ENCODE measurements at regions not wholly inside any gene's neighbourhood (a gene's known extent, or its start where the extent isn't known, plus 50 kb on each side); places are given as distances from the start of the nearest gene placed in this dataset.
"Not testable (repeated sequence)": the region's sequence is repeated elsewhere in the genome, so short reads cannot be mapped to it uniquely, and the experiment has no call there.

- no peak for DNase-seq
Measured at GRCh38 chrX:18102006-18102405, 118.7 kb downstream of the BEND2 start.

- no peak for DNase-seq
Measured at GRCh38 chrX:18101087-18101486, 119.6 kb downstream of the BEND2 start.

GRCh38 chrX:18099745-18100144, 120.9 kb downstream of the BEND2 start:
- no peak for DNase-seq

GRCh38 chrX:18098763-18099162, 121.9 kb downstream of the BEND2 start:
- DNase-seq, result no peak

GRCh38 chrX:18076434-18076833, 144.3 kb downstream of the BEND2 start:
- DNase-seq, result no peak

GRCh38 chrX:18075603-18076002, 145.1 kb downstream of the BEND2 start:
- DNase-seq, result peak; percentile 77

GRCh38 chrX:18068045-18068444, 152.6 kb downstream of the BEND2 start:
- DNase-seq, result not testable (repeated sequence)

- peak; percentile 77 for DNase-seq
Measured at GRCh38 chrX:18065956-18066355, 154.7 kb downstream of the BEND2 start.

- DNase-seq, result no peak
Measured at GRCh38 chrX:18051690-18052089, 169.0 kb downstream of the BEND2 start.

- DNase-seq, result no peak
Measured at GRCh38 chrX:18047491-18047890, 173.2 kb downstream of the BEND2 start.

GRCh38 chrX:18045436-18045835, 175.2 kb downstream of the BEND2 start:
- no peak for DNase-seq

- DNase-seq, result no peak
Measured at GRCh38 chrX:18042776-18043175, 177.9 kb downstream of the BEND2 start.

- no peak for DNase-seq
Measured at GRCh38 chrX:18041656-18042055, 179.0 kb downstream of the BEND2 start.

GRCh38 chrX:18039023-18039422, 177.9 kb upstream of the RAI2 start:
- no peak for DNase-seq

GRCh38 chrX:18036394-18036793, 175.3 kb upstream of the RAI2 start:
- DNase-seq, result no peak

- no peak for DNase-seq
Measured at GRCh38 chrX:18034945-18035344, 173.8 kb upstream of the RAI2 start.

- no peak for DNase-seq
Measured at GRCh38 chrX:18034504-18034903, 173.4 kb upstream of the RAI2 start.

- no peak for DNase-seq
Measured at GRCh38 chrX:18032486-18033221, 171.6 kb upstream of the RAI2 start.

- DNase-seq, result no peak
Measured at GRCh38 chrX:18031726-18032375, 170.8 kb upstream of the RAI2 start.

- DNase-seq, result not testable (repeated sequence)
Measured at GRCh38 chrX:18030656-18031055, 169.6 kb upstream of the RAI2 start.

GRCh38 chrX:18026166-18026565, 165.1 kb upstream of the RAI2 start:
- DNase-seq, result no peak

- peak; percentile 86 for DNase-seq
Measured at GRCh38 chrX:18017411-18017810, 156.3 kb upstream of the RAI2 start.

- peak; percentile 81 for DNase-seq
Measured at GRCh38 chrX:18016941-18017340, 155.8 kb upstream of the RAI2 start.

- DNase-seq, result no peak
Measured at GRCh38 chrX:18010253-18010652, 149.2 kb upstream of the RAI2 start.

GRCh38 chrX:18003876-18004275, 142.8 kb upstream of the RAI2 start:
- DNase-seq, result no peak
